Retinal pigment epithelial cell (primary cell): ENCODE measurements at regions not wholly inside any gene's neighbourhood (a gene's known extent, or its start where the extent isn't known, plus 50 kb on each side); places are given as distances from the start of the nearest gene placed in this dataset.
"Not testable (repeated sequence)": the region's sequence is repeated elsewhere in the genome, so short reads cannot be mapped to it uniquely, and the experiment has no call there.

Source experiments
- DNase-seq: peaks from one replicate; pipeline ENCODE4 v3.0.0-alpha.2; 2010; ENCODE audit warnings: low read depth
- H3K4me3 ChIP-seq: 2 replicates; pipeline ENCODE4 v1.5.1; 2011; ENCODE audit warnings: mild to moderate bottlenecking, low read length, control low read depth, moderate library complexity
- TF ChIP-seq, protein P1 (sequence below): conservative IDR thresholded peaks from 2 replicates; pipeline ENCODE4 v1.5.1; 2011; ENCODE audit warnings: low read depth, low read length, control low read depth, inconsistent platforms

GRCh38 chr15:66865622-66866611 lies 163.9 kb downstream of the SMAD6 start:
- TF ChIP-seq, protein P1, sequence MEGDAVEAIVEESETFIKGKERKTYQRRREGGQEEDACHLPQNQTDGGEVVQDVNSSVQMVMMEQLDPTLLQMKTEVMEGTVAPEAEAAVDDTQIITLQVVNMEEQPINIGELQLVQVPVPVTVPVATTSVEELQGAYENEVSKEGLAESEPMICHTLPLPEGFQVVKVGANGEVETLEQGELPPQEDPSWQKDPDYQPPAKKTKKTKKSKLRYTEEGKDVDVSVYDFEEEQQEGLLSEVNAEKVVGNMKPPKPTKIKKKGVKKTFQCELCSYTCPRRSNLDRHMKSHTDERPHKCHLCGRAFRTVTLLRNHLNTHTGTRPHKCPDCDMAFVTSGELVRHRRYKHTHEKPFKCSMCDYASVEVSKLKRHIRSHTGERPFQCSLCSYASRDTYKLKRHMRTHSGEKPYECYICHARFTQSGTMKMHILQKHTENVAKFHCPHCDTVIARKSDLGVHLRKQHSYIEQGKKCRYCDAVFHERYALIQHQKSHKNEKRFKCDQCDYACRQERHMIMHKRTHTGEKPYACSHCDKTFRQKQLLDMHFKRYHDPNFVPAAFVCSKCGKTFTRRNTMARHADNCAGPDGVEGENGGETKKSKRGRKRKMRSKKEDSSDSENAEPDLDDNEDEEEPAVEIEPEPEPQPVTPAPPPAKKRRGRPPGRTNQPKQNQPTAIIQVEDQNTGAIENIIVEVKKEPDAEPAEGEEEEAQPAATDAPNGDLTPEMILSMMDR = no peak
- no peak for DNase-seq
- H3K4me3 ChIP-seq = no peak overlapping the region

- TF ChIP-seq, protein P1 = no peak
- no peak overlapping the region for H3K4me3 ChIP-seq
- no peak for DNase-seq
These were observed 164.6 kb downstream of the SMAD6 start for GRCh38 chr15:66866656-66867055.

DNA sequence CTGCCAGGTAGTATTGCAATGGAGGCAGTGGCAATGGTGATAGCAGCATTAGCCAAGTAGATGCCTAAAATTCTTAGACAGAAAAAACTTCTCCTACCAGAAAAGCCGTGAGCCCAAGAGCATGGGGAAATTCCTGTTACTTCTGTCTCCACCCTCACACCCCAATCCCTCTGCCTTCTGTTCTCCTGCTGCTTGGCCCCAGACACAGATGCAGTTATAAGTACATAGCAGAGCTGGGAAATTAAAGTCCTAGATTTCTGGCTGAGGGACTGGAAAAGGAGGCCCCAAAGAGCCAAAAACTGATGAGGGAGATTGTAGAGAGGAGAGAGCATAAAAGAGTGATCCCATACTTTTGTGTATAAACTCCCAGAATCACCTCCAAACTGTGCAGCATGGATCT lies 166.9 kb downstream of the SMAD6 start:
- DNase-seq = no peak
- no peak overlapping the region for H3K4me3 ChIP-seq
- TF ChIP-seq, protein P1 = no peak

GRCh38 chr15:66870880-66871388 lies 168.9 kb downstream of the SMAD6 start:
- H3K4me3 ChIP-seq = no peak overlapping the region
- DNase-seq = no peak
- TF ChIP-seq, protein P1 = no peak

GRCh38 chr15:66872405-66872804 lies 170.4 kb downstream of the SMAD6 start:
- no peak overlapping the region for H3K4me3 ChIP-seq
- TF ChIP-seq, protein P1 = no peak
- no peak for DNase-seq

DNA sequence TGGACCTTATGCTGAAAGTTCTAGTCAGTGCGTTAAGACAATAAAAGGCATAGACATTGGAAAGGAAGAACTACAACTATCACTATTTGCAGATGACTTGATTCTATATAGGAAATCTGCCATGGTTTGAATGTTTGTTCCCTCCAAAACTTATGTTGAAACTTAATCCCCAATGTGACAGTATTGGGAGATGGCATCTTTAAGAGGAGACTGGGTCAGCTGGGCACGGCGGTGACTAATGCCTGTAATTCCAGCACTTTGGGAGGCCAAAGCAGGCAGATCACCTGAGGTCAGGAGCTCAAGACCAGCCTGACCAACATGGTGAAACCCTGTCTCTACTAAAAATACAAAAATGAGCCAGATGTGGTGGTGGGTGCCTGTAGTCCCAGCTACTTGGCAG lies 171.3 kb downstream of the SMAD6 start:
- H3K4me3 ChIP-seq, DNase-seq: not testable (repeated sequence)

- DNase-seq = no peak
- TF ChIP-seq, protein P1 = no peak
- no peak overlapping the region for H3K4me3 ChIP-seq
These were observed 171.8 kb downstream of the SMAD6 start for GRCh38 chr15:66873856-66874255.
